ENCODE measurements at regions not wholly inside any gene's neighbourhood (a gene's known extent, or its start where the extent isn't known, plus 50 kb on each side); places are given as distances from the start of the nearest gene placed in this dataset.

- no peak overlapping the region for H3K4me3 ChIP-seq
- TF ChIP-seq CTCF (IDR thresholded peaks at IDR 0.05; ENCODE audit: low read depth, low read length): no peak
- no peaks in the 10 kb centered on the region for H3K9me3 ChIP-seq (ENCODE audit: low read depth)
- H3K27me3 ChIP-seq: no peaks in the 10 kb centered on the region
- H3K36me3 ChIP-seq: no peaks in the 10 kb centered on the region
- DNase-seq (ENCODE audit: low read depth in 1 of 2, low spot score in 1 of 2): no peak
- no peak overlapping the region for H3K27ac ChIP-seq
- no peaks in the 10 kb centered on the region for H3K4me1 ChIP-seq (ENCODE audit: low read depth)
Observed at GRCh38 chr4:100059467-100059866, 109.4 kb upstream of the H2AZ1 start.

GRCh38 chr4:100056701-100057100 lies 106.6 kb upstream of the H2AZ1 start:
- no peak for TF ChIP-seq CTCF (IDR thresholded peaks at IDR 0.05; ENCODE audit: low read depth, low read length)
- no peak for DNase-seq (ENCODE audit: low read depth in 1 of 2, low spot score in 1 of 2)

GRCh38 chr4:100054071-100054470 lies 104.0 kb upstream of the H2AZ1 start:
- no peak for DNase-seq (ENCODE audit: low read depth in 1 of 2, low spot score in 1 of 2)
- Histone ChIP-seq H3K27ac (no peak overlapping the region), H3K4me1 (ENCODE audit: low read depth) (no peaks in the 10 kb centered on the region), H3K27me3 (no peaks in the 10 kb centered on the region), H3K36me3 (no peaks in the 10 kb centered on the region), H3K4me3 (no peak overlapping the region), H3K9me3 (ENCODE audit: low read depth) (no peaks in the 10 kb centered on the region)
- no peak for TF ChIP-seq CTCF (IDR thresholded peaks at IDR 0.05; ENCODE audit: low read depth, low read length)

More at GRCh38 chr4:100056701-100057100, 106.6 kb upstream of the H2AZ1 start:
- H3K9me3 ChIP-seq (ENCODE audit: low read depth): no peaks in the 10 kb centered on the region
- no peaks in the 10 kb centered on the region for H3K36me3 ChIP-seq
- no peaks in the 10 kb centered on the region for H3K4me1 ChIP-seq (ENCODE audit: low read depth)
- no peaks in the 10 kb centered on the region for H3K27me3 ChIP-seq
- H3K4me3 ChIP-seq: no peak overlapping the region
- no peak overlapping the region for H3K27ac ChIP-seq

- Histone ChIP-seq H3K36me3 (no peaks in the 10 kb centered on the region), H3K4me1 (ENCODE audit: low read depth) (no peaks in the 10 kb centered on the region), H3K27me3 (no peaks in the 10 kb centered on the region), H3K27ac (no peak overlapping the region), H3K4me3 (no peak overlapping the region), H3K9me3 (ENCODE audit: low read depth) (no peaks in the 10 kb centered on the region)
- TF ChIP-seq CTCF (IDR thresholded peaks at IDR 0.05; ENCODE audit: low read depth, low read length): no peak
- DNase-seq (ENCODE audit: low read depth in 1 of 2, low spot score in 1 of 2): no peak
Observed at GRCh38 chr4:100049872-100050271, 99.8 kb upstream of the H2AZ1 start.

- DNase-seq (ENCODE audit: low read depth in 1 of 2, low spot score in 1 of 2): no peak
- no peaks in the 10 kb centered on the region for H3K4me1 ChIP-seq (ENCODE audit: low read depth)
- H3K36me3 ChIP-seq: no peaks in the 10 kb centered on the region
- TF ChIP-seq CTCF (IDR thresholded peaks at IDR 0.05; ENCODE audit: low read depth, low read length): no peak
- no peak overlapping the region for H3K4me3 ChIP-seq
- H3K27ac ChIP-seq: no peak overlapping the region
- H3K27me3 ChIP-seq: no peaks in the 10 kb centered on the region
- no peaks in the 10 kb centered on the region for H3K9me3 ChIP-seq (ENCODE audit: low read depth)
Observed at GRCh38 chr4:100042711-100043110, 92.6 kb upstream of the H2AZ1 start.

GRCh38 chr4:100042235-100042634 lies 92.2 kb upstream of the H2AZ1 start:
- no peaks in the 10 kb centered on the region for H3K9me3 ChIP-seq (ENCODE audit: low read depth)
- no peak for DNase-seq (ENCODE audit: low read depth in 1 of 2, low spot score in 1 of 2)
- no peak overlapping the region for H3K27ac ChIP-seq
- H3K4me1 ChIP-seq (ENCODE audit: low read depth): no peaks in the 10 kb centered on the region
- no peak for TF ChIP-seq CTCF (IDR thresholded peaks at IDR 0.05; ENCODE audit: low read depth, low read length)
- no peak overlapping the region for H3K4me3 ChIP-seq
- H3K27me3 ChIP-seq: no peaks in the 10 kb centered on the region
- no peaks in the 10 kb centered on the region for H3K36me3 ChIP-seq

Measured in cardiac muscle cell (in vitro differentiated cells and primary cell).